Gastrocnemius medialis (tissue), 4 donors: ENCODE measurements at regions not wholly inside any gene's neighbourhood (a gene's known extent, or its start where the extent isn't known, plus 50 kb on each side); places are given as distances from the start of the nearest gene placed in this dataset.

Experiments
- POLR2A ChIP-seq, 2 donors: fragments of 450-650 bp; IDR thresholded peaks; one replicate each; pipeline ENCODE4 v1.6.1; 2017; ENCODE audit warnings: antibody characterized with exemption in 2 of 2, mild to moderate bottlenecking in 2 of 2, moderate library complexity in 2 of 2
- TF ChIP-seq, protein P1 (sequence below), 5 experiments: fragments of 450-650 bp in 3 of 5; fragments of 200-600 bp in 2 of 5; sonication (generic) in 2 of 5; IDR thresholded peaks in 4 of 5; conservative IDR thresholded peaks in 1 of 5; 1 replicate in 4 of 5; 2 replicates in 1 of 5; pipeline ENCODE4 v1.5.1; 2016 to 2019; ENCODE audit warnings: antibody characterized with exemption in 5 of 5, mild to moderate bottlenecking in 3 of 5, moderate library complexity in 3 of 5

DNA sequence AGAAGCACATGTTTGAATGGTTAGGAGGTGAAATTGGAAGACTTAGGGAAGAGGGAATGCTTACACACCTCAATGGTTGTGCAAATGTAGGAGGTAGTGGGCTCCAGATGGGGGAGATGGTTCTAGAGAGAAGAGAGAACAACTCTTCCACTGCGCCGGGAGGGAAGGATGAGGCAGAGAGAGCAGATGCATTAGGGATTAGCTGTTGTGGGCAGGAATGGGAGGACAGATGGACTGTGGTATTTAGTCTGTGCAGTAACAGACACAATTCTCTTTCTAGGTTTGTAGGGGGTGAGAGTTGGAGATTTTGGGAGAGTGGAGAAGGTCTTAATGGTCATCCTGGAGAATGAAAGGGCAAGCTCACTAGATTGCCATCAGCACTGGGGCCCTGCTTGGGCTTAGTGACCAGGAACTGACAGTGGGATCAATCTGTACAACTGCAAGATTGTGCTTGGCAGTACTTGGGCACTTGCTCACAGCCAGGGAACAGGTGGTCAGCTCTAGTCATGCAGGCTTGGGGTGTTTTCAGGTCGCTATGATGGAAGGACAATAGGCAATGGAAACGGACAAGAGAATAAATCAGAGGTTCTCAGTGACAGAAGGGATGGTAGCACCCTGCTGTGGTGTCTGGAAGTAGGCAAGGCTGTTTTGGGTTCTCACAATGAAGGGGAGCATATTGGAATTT, 182.0 kb upstream of the MYLIP start:
- TF ChIP-seq, protein P1, sequence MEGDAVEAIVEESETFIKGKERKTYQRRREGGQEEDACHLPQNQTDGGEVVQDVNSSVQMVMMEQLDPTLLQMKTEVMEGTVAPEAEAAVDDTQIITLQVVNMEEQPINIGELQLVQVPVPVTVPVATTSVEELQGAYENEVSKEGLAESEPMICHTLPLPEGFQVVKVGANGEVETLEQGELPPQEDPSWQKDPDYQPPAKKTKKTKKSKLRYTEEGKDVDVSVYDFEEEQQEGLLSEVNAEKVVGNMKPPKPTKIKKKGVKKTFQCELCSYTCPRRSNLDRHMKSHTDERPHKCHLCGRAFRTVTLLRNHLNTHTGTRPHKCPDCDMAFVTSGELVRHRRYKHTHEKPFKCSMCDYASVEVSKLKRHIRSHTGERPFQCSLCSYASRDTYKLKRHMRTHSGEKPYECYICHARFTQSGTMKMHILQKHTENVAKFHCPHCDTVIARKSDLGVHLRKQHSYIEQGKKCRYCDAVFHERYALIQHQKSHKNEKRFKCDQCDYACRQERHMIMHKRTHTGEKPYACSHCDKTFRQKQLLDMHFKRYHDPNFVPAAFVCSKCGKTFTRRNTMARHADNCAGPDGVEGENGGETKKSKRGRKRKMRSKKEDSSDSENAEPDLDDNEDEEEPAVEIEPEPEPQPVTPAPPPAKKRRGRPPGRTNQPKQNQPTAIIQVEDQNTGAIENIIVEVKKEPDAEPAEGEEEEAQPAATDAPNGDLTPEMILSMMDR (IDR thresholded peaks at IDR 0.05 in 4 of 5, conservative IDR thresholded peaks at IDR 0.05 in 1 of 5) = no peak
- no peak for TF ChIP-seq POLR2A (IDR thresholded peaks at IDR 0.05)
